HG02763 (cell line): ENCODE measurements at regions not wholly inside any gene's neighbourhood (a gene's known extent, or its start where the extent isn't known, plus 50 kb on each side); places are given as distances from the start of the nearest gene placed in this dataset.

ENCODE experiments used
- ATAC-seq: cut with Tn5 transposase; IDR thresholded peaks from one replicate; pipeline ENCODE4 v1.9.1; 2021; ENCODE audit warnings: mild to moderate bottlenecking, moderate library complexity; ENCODE audit not compliant: unreplicated experiment

DNA sequence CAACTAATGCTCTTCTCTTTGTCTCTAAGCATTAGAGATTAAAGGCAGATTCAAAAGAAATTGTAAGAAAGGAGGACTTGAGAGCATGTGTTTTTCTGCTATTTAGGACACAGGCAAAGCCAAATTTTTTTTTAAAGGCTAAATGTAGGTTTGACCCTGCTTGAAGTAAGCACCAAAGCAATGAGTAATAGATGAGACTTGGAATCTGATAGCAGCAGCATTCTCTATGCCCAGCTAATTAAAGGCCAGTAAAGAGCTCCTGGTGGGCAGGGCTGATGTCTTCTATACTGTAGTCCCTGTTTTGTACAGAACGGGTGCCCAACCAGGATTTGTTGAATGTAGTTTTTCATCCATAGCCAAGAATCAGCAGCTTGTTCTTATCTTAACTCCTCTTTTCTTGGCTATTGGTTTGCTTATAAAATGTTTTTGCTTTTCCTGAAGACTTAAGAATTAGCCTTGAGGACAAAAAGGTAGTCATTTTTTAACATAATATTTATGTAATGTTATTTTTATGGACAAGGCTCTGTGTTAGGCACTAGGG is 179.6 kb downstream of the LMO4 start:
- ATAC-seq, result no peak

GRCh38 chr1:87510540-87510939 is 181.9 kb downstream of the LMO4 start:
- ATAC-seq, result no peak

- ATAC-seq, result no peak
Observed at GRCh38 chr1:87511449-87511848, 182.8 kb downstream of the LMO4 start.

DNA sequence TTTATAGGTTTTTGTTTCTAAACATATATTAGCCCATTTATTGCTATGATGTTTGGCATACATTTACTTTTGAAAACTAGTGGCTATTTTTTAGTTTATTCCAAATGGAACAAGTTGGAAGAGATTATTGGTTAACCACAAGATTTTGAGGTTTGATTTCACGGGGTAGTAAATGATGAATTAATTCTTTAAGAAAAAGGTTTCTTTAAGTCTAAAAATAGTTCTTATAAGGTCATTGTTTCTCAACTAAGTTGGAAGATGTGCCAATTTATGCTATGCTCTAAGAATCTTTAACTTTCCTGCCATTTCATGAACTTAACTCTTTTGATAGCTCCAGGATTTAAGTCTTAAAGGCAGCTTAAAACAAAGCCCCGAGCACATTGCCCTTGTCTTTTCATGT is 183.8 kb downstream of the LMO4 start:
- no peak for ATAC-seq

- ATAC-seq, result no peak
Observed at GRCh38 chr1:87513255-87513654, 184.6 kb downstream of the LMO4 start.

GRCh38 chr1:87513966-87514660 is 185.4 kb downstream of the LMO4 start:
- ATAC-seq, result no peak

- no peak for ATAC-seq
Observed at GRCh38 chr1:87515781-87516180, 187.1 kb downstream of the LMO4 start.

GRCh38 chr1:87518794-87519193 is 190.1 kb downstream of the LMO4 start:
- ATAC-seq, result no peak

GRCh38 chr1:87521452-87521851 is 192.8 kb downstream of the LMO4 start:
- no peak for ATAC-seq

- ATAC-seq, result no peak
Observed at GRCh38 chr1:87523466-87523865, 194.8 kb downstream of the LMO4 start.

GRCh38 chr1:87524021-87524754 is 195.5 kb downstream of the LMO4 start:
- no peak for ATAC-seq

DNA sequence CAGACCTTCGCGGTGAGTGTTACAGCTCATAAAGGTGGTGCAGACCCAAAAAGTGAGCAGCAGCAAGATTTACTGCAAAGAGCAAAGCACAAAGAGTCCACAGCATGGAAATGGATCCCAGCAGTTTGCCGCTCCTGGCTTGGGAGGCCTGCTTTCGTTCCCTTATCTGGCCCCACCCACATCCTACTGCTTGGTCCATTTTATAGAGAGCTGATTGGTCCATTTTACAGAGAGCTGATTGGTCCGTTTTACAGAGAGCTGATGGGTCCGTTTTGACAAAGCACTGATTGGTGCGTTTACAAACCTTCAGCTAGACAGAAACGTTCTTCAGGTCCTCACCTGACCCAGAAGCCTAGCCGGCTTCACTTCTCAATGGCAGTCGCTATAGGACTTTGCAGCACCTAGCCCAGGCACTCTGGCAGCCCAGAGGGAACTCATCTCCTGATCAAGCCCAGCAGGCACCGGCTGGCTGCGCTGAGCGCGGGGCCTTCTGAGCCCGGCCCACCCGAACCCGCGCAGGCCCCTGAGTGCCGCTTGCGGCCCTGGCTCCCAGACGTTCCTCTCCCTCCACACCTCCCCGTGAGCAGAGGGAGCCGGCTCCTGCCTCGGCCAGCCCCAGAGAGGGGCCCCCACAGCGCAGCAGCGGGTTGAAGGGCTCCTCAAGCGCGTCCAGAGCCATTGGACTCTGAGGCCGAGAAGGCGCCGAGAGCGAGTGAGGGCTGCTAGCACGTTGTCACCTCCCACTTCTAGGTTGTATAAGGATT is 200.3 kb downstream of the LMO4 start:
- no peak for ATAC-seq

DNA sequence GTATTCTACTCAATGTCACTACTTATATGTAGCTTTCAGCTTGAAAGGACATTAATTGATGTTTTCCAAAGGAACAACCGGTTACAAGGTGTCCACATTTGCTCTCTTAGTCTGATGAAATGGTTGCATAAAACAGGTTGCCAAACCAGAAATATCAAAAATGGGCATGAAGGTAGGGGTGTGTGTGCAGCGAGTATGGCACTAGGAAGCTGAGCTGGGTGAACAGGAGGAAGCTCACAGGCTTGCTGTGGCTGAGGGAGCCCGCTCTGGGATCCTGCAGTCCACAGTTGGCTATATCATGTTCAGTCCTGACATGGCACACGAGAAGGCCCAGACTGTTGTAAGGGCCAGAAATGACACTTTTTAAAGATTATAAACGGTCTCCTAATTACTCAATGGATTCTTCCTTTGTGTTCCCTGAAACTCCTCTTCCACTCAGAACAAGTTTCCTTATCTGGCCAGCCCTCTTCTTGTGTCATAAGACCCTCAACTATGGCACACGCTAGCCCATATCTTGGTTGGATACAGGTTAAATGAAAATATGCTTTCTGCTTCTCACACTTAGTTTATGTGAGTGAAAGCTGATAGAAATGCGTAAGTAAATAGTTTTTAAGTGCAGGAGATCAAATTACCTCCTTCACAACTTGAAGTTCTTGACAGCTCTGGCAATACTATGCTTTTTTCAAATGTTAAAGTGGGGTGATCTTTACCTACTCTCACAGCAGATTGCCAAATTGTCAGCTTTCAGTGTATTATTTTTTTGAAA is 201.5 kb downstream of the LMO4 start:
- no peak for ATAC-seq

DNA sequence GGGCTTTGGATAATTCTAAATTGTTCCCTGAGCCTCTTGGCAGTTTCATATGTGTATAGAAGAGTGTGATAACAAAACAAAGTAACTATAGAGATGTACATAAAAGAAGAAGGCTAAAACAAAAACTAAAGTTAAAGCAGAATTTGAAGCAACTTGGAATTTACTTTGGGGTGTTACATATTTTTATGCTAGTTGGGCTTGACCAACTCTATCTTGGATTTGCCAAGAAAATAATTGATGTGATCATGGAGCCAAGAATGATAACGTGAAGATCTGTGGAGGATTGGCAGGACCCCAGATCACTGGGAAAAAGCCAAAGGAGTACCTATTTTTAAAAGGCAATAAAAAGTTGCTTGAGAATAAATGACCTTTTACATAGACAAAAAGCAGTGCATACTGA is 206.9 kb downstream of the LMO4 start:
- ATAC-seq, result no peak

DNA sequence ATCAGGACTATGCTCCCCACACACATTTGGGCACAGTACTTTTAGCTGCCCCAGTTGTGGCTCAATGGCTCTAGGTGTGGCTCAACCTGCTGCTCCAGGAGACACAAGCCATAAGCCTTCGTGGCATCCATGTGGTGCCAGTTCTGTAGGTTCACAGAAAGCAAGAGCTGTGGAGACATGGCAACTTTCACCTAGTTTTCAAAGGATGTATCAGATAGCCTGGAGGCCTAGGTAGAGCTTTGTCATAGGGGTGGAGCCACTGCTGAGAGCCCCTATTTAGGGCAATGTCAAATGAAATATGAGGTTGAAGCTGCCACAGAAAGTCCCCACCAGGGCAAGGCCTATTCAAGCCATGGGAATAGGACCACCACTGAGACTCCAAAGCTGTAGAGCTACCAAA is 210.5 kb downstream of the LMO4 start:
- ATAC-seq, result no peak

- ATAC-seq, result no peak
Observed at GRCh38 chr1:87542697-87543096, 214.0 kb downstream of the LMO4 start.

DNA sequence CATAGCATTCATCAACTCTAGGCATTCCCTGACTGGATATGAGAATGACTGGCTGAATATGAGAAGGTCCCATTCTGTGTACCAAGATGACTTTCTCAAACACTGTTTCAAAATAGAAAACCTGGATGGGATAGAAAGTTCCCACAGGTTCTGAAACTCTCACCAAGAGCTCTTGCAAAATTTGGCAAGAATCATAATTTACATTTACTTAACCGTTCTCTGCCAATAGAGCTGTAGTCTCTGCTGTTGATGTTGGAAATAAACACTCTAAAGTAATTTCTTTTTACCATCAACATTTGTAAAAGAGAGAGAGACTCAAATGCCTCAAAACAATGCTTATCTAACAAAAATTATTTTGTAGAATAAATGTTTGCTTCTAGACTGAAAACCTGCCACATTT is 221.1 kb downstream of the LMO4 start:
- ATAC-seq, result no peak

DNA sequence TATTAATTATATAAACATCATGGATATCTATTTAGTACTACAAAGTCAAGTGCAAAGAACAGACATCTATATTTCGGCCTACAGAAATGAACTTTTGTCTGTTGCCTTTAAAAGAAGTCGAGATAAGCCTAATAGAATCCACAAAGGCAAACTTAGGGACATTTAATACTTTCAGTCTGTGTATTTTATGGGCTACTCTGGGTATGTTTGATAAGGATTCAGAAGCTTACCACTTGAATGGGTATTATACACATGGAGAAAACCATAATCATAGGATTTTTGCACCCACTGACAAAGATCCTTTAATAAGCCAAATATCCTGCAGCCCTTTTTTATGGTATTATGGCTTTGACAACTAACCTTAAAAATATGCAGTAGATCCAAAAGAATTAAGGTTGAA is 224.8 kb downstream of the LMO4 start:
- no peak for ATAC-seq

- no peak for ATAC-seq
Observed at GRCh38 chr1:87555366-87555765, 226.7 kb downstream of the LMO4 start.

- ATAC-seq, result no peak
Observed at GRCh38 chr1:87556326-87556725, 227.6 kb downstream of the LMO4 start.

DNA sequence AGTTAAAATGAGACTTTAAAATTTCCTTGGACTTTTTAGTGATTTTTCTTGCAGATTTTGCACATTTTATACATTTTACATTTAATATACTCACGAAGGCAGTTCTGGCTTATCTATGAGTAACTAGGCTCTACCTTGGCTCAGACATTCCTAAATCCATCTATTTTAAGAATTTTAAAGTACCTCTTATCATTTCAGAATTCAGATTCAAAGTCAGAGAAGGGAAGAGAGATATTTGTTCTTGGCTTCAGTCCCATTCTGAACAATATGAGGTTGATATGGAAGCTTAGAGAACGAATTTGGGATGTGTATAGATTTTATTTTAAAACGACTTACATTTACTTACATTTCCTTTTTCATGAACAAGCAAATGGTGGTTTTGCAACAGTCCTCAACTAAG is 230.2 kb downstream of the LMO4 start:
- no peak for ATAC-seq
